H1 (cell line): ENCODE measurements at regions not wholly inside any gene's neighbourhood (a gene's known extent, or its start where the extent isn't known, plus 50 kb on each side); places are given as distances from the start of the nearest gene placed in this dataset.

Experiments used
- CTCF ChIP-seq, 3 experiments: IDR thresholded peaks; 1 replicate in 2 of 3; 2 replicates in 1 of 3; pipeline versions ENCODE4 v1.5.1 to v1.6.1; 2011; ENCODE audit warnings: low read length in 3 of 3, mild to moderate bottlenecking in 3 of 3, inconsistent platforms in 2 of 3, low read depth in 1 of 3, moderate library complexity in 1 of 3; ENCODE audit not compliant: insufficient read depth in 1 of 3; ENCODE audit errors: control extremely low read depth in 1 of 3
- MAX ChIP-seq: IDR thresholded peaks from 2 replicates; pipeline ENCODE4 v1.6.1; 2012; ENCODE audit warnings: inconsistent platforms
- NANOG ChIP-seq: IDR thresholded peaks from 2 replicates; pipeline ENCODE4 v1.6.1; 2011; ENCODE audit warnings: low read length, low read depth, mild to moderate bottlenecking, inconsistent platforms; ENCODE audit not compliant: insufficient read depth, poor library complexity, severe bottlenecking
- YY1 ChIP-seq: IDR thresholded peaks from 2 replicates; pipeline ENCODE4 v1.6.1; 2011; ENCODE audit warnings: low read depth, mild to moderate bottlenecking, low read length

GRCh38 chr6:878179-878578 is 185.2 kb upstream of the EXOC2 start:
- TF ChIP-seq YY1: no peak
- no peak for TF ChIP-seq NANOG
- no peak for TF ChIP-seq CTCF (IDR thresholded peaks at IDR 0.05; ENCODE audit: control extremely low read depth in 1 of 3, insufficient read depth in 1 of 3, low read depth in 1 of 3, low read length in 3 of 3)
- no peak for TF ChIP-seq MAX
